MV-4-11 (cell line): ENCODE measurements at regions not wholly inside any gene's neighbourhood (a gene's known extent, or its start where the extent isn't known, plus 50 kb on each side); places are given as distances from the start of the nearest gene placed in this dataset.

Experiments
- DNase-seq: peaks from one replicate; lab custom pipeline; 2025; lab: John Stamatoyannopoulos, UW

GRCh38 chr2:177314722-177315264 lies 50.3 kb upstream of the NFE2L2 start:
- no peak for DNase-seq

DNA sequence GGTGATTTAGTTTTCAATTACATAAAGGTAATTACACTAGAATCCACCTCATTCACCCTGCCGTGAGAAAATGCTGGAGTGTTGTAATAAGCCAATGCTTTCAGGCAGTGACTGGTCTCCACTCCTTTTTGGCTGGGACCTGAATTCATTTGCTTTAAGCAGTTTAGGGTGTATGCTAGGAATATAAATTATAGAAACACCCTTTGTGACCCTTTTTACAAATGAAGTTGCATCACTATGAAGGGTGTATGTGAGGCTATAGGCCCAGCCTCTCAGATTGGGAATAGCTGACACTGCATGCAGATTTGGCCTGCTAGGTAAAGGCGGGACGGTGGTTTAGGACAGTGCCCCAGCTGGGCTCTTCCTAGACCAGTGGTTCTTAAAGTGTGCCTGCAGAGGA lies 50.8 kb upstream of the NFE2L2 start:
- DNase-seq, result no peak

DNA sequence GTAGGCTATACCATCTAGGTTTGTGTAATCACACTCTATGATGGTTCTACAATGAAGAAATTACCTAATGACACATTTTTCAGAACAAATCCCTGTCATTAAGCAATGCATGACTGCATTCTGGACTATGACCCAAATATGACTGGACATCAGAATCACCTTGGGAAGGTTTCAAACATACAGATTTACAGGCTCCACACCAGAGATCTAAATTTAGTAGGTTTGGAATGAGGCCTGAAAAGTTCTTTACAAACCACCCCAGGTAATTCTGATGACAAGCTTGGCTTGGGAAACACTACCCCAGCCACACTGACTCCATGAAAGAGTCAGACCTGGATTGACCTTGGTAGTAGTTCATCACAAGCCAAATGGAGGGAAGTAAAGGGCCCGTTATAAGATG lies 52.2 kb upstream of the NFE2L2 start:
- DNase-seq, result no peak

- DNase-seq, result no peak
These were observed 52.9 kb upstream of the NFE2L2 start for GRCh38 chr2:177317443-177317842.

GRCh38 chr2:177317857-177318256 lies 53.3 kb upstream of the NFE2L2 start:
- no peak for DNase-seq

GRCh38 chr2:177318613-177319012 lies 54.1 kb upstream of the NFE2L2 start:
- no peak for DNase-seq

DNA sequence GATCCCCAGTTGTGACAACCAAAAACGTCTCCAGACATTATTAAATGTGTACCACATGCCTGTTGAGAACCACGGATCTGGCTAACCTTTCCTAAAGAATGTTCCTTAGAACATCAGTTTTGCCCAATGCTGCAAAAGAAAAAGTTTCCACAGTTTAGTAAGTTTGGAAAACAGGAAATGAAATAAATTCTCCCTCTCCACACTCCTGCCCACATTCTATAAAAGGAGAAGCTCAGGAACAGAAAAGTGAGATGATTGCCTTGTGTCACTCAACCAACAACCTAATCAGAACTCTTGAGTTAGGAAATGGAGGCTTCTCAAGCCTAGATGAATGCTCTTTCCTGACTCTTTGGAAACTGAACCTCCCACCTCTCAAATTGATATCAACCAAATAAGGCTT lies 56.1 kb upstream of the NFE2L2 start:
- no peak for DNase-seq

DNA sequence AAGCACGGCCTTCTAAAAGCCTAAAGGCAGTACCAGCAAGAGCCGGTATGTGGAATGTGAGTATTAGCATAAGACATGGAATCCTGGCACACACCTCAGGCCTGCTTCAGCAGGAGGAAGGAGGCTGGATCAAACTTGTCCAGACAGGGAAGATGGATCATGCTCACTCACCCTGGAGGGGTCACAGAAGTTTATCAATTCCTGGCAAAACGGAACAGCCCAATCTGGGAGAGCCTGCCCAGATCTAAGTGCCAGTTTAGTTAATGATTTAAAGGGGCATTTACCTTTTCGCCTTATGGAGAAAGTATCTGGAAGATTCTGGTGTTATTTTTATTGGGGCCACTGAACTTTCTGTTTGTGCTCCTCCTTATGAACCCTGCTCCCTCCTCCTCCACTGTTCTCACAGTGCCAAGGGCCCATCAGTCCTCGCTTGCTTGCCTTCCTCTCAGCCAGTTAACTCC lies 58.3 kb upstream of the NFE2L2 start:
- DNase-seq, result no peak

DNA sequence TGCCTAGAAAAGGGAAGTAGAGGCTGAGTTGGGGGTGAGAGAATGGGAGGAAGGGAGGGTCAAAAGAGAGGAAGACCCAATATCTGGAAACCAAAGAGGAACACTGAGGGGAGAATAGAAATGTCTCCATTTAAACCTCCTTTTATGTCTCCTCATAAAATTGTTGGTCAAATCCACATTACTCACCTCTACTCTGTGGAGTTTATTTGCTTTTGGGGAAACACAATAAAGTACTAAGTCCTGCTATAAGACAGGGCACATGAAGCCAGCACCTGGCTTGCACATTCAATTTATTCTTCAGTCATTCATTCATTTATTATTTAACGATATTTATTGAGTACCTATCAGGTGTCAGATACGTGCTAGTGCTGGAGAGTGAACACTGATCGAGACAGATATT lies 60.3 kb upstream of the NFE2L2 start:
- peak; percentile 5 for DNase-seq

DNA sequence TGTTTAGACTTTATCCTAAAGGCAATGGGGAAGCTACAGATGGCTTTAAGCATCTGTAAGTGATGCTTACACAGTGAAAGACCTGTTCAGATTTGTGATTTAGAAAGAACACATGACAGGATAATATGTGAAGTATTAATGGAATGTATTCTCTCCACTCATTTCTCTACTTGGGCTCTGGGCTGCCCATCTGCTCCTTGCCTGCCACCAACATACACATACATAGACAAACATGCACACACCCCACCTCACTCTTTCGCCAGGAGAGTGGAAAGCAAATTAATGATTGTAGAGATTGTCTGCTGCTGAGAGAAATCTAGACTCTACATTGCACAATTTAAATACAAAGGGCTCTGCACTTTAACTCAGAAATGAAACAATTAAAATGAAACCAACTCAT lies 61.0 kb upstream of the NFE2L2 start:
- no peak for DNase-seq

- no peak for DNase-seq
These were observed 61.5 kb upstream of the NFE2L2 start for GRCh38 chr2:177326005-177326404.

DNA sequence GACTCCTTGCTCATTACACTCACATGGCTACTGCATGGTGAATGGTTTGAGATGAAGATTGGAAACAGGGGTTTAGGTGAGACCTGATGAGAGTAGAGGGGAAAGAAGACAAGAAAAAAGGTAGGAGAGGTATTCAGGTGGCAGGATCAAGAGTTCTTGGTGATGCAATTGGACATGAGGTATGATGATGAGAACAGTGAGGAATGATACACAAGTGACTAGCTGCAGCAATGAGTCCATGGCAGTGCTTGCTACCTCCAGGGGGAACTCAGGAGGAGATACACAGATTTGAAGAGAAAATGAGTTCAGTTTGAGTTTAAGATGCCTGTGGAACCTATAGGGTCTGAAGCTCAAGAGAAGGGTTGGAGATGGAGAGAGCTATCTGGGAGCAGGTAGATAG lies 62.1 kb upstream of the NFE2L2 start:
- no peak for DNase-seq

DNA sequence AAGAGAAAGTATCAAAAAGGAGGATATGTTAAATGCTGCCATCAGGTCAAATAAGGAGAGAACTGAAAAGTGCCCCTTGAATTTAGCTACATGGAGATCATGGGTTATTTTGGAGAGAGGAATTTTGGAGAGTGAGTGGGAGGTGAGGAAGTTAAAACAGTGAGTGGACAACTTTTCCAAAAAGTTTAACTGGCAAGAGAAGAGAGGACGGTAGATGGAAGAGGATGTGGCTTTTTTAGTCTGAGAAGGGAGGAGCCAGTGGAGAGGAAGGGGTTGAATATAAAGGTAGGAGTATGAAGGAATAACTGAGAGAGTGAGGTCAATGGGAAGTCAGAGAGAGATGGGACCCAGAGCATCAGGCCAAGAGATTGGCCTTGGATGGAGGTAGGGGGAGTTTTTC lies 62.5 kb upstream of the NFE2L2 start:
- no peak for DNase-seq

DNA sequence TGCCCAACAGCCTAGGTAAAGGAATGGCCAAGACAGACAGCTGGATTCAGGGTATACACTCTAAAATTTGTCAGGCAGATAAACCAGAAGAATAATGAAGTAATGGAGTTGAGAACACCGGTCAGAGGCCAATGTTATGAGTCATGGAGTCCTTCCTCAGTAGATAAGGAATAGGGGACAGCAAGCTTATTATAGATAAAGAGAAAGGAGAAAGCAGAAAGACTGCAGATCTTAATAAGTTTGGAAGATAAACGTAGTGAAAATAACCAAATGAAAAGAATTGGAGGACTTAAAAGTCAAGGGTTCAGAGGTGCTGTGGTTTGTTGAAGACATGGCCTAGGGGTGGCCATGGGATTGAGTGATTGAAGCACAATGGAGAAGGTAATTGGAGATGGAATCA lies 63.5 kb upstream of the NFE2L2 start:
- DNase-seq, result no peak

DNA sequence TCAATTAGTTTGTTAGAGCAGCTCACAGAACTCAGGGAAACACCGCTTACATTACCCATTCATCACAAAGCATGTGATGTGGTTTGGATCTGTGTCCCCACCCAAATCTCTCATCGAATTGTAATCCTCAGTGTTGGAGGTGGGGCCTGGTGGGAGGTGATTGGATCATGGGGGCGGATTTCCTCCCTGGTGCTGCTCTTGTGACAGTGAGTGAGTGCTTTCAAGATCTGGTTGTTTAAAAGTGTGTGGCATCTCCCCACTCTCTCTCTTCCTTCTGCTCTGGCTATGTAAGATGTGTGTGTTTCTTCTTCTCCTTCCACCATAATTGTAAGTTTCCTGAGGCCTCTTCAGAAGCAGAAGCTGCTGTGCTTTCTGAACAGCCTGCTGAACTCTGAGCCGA lies 63.5 kb upstream of the AGPS start:
- DNase-seq, result peak; percentile 18

- DNase-seq, result no peak
These were observed 61.0 kb upstream of the AGPS start for GRCh38 chr2:177331466-177331997.

DNA sequence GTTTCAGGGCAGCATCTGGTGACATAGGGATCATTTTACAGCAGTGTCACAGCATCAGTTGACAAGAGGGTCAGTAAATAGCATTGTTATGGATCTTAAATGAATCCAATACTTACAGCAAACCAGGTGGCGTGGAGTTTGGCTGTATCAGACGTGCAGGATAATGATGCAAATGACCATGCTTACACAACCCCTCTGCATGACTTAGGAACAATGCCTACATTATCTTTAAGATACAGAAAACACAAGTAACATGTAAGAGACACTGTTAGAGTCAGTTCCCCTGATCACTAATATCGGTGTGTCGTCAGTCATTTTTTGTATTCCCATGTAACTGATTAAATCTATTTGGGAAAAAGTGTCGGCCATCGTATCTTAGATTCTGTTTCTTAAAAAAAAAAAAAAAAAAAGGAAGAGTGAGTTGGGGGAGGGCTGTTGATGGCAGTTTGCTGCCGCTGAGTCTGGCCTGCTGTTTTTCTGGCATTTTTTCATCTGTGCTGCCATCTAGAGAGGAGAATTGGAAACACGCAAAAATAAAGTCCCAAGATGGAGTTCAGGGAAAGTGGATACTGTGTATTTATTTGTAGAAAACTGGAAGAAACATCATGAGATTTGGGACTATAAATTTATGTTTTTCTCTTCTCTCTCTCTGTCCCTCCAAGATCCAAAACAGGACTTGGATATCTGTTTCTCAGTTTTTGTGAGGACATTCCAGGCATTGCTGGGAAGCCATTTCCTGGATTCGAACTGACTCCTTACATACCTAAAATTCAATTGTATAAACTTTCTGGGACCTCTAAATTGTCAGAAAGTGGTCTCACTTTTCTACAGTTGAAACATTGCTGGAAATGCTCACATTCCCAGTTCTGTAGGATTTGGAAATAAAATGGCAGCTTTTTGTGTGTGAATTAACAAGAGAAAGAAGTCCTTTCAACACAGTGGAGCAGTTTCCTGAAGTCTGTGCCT lies 60.3 kb upstream of the AGPS start:
- DNase-seq, result peak; percentile 75

DNA sequence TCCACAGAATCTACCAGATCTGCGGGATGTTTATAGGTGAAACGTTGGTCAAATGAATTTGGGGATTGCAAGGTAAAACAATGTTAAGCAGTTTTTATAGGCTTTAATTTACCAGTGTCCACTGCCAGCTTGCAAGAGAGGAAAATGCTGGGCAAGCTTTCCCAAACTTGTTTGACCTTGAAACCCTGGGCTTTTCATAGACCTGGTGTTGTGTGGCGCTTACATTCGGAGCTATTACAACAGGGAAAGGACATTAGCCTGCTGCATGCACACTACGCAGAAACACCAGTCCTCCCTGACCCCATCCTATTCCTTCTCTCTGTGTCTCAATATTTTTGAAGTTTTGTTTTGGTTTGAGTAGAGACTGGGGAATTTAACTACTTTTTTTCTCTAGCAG lies 59.6 kb upstream of the AGPS start:
- no peak for DNase-seq

- DNase-seq, result peak; percentile 48
These were observed 57.5 kb upstream of the AGPS start for GRCh38 chr2:177334940-177335543.

DNA sequence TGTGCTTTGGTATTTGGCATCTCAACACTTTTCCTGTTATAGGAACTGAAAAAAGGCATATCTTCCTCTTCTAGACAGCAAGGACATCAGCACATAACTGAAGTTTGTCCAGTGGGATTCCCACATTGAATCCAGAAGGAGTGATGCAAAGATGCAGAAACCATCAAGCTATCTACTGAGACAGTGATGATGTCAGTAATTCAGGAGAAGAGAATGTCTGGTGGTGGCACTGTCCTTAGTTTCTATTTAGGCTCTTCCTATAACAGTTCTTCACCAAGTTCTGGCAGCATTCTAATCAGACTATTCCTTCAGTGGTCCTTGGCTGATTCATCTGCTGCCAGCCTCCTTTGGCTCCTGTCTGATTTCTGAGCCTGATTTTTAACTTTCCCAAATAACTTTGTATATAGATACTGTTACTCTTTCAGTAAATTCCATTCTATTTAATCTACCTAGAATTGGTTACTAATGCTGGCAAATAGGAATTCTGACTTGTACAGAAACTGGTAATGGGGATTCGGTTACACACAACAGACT lies 56.6 kb upstream of the AGPS start:
- no peak for DNase-seq

DNA sequence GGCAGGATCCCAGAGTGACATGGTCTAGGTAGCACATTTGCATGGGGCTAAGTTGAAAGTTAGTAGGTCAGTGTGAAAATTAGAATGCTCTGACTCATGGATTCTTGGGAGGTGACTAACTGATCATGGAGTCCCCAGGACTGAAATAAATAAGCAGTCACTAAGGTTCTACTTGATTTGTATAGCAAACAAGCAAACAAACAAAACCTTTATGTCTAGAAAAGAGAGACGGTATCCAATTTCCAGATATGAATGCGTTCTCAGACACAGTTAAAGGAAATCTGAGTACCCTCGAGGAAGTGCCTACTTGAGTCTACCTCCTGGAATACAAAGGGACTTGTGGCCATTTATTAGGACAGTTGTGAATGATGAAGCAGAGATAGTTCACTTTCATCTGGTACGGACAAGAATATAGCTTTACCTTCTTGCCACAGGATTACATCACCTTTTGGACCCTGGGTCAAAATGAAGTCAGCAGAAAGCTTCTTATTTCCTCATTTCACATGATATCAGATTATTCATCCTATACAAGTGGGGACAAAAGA lies 54.3 kb upstream of the AGPS start:
- no peak for DNase-seq

DNA sequence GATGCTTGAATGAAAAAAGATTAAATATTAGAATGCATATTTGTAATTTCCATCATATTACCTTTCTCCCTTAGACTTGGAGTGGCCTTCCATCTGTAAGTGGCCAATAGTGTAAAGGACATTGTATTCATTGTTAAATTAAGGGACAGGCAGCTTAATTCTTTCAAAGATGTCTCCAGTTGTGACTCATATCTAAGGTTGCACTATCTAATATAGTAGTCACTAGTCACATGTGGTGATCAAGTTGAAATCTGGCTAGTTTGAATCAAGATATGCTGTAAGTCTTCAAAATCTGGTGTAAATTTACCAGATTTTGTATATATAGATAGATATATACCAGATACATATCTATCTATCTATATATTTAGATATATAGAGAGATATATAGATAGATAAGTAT lies 52.4 kb upstream of the AGPS start:
- no peak for DNase-seq
